WI38 (cell line): ENCODE measurements at regions not wholly inside any gene's neighbourhood (a gene's known extent, or its start where the extent isn't known, plus 50 kb on each side); places are given as distances from the start of the nearest gene placed in this dataset.
"Not testable (repeated sequence)": the region's sequence is repeated elsewhere in the genome, so short reads cannot be mapped to it uniquely, and the experiment has no call there.

Experiments used
- H3K4me3 ChIP-seq: 2 replicates; pipeline ENCODE4 v1.5.1; 2011; ENCODE audit warnings: low read depth, mild to moderate bottlenecking, control low read depth, low read length
- CTCF ChIP-seq: IDR thresholded peaks from 2 replicates; pipeline ENCODE4 v1.5.1; 2012; ENCODE audit warnings: low read depth, mild to moderate bottlenecking, control low read depth, low read length

- TF ChIP-seq CTCF = no peak
- no peak overlapping the region for H3K4me3 ChIP-seq
These were observed 485.4 kb downstream of the USP25 start for GRCh38 chr21:16215193-16215592.

- H3K4me3 ChIP-seq = no peak overlapping the region
- no peak for TF ChIP-seq CTCF
These were observed 485.9 kb downstream of the USP25 start for GRCh38 chr21:16215663-16216183.

GRCh38 chr21:16216288-16216962, 486.6 kb downstream of the USP25 start:
- no peak for TF ChIP-seq CTCF
- no peak overlapping the region for H3K4me3 ChIP-seq

GRCh38 chr21:16218682-16219343, 489.0 kb downstream of the USP25 start:
- TF ChIP-seq CTCF = no peak
- no peak overlapping the region for H3K4me3 ChIP-seq

- H3K4me3 ChIP-seq = not testable (repeated sequence)
These were observed 495.0 kb downstream of the USP25 start for GRCh38 chr21:16224756-16225155.

- H3K4me3 ChIP-seq = no peak overlapping the region
- TF ChIP-seq CTCF = no peak
These were observed 510.0 kb downstream of the USP25 start for GRCh38 chr21:16239659-16240265.

- no peak overlapping the region for H3K4me3 ChIP-seq
- TF ChIP-seq CTCF = no peak
These were observed 511.2 kb downstream of the USP25 start for GRCh38 chr21:16241016-16241415.
